Neuronal stem cell (in vitro differentiated cells): ENCODE measurements at regions not wholly inside any gene's neighbourhood (a gene's known extent, or its start where the extent isn't known, plus 50 kb on each side); places are given as distances from the start of the nearest gene placed in this dataset.
A peak's percentile ranks its signal among the peaks of the same experiment; 100 is the strongest.

Source experiments
- DNase-seq: peaks from one replicate; pipeline ENCODE4 v3.0.0-alpha.2; 2013; ENCODE audit warnings: low spot score
- H2AFZ ChIP-seq: one replicate; pipeline ENCODE4 v1.6.1; 2013; ENCODE audit warnings: mild to moderate bottlenecking, low read length, inconsistent platforms
- H2AK5ac ChIP-seq: 2 replicates; pipeline ENCODE4 v1.6.1; 2013; ENCODE audit warnings: low read depth, mild to moderate bottlenecking, inconsistent platforms, low read length, moderate library complexity, mixed read lengths
- H2BK120ac ChIP-seq: 2 replicates; pipeline ENCODE4 v1.6.1; 2013; ENCODE audit warnings: low read depth, mild to moderate bottlenecking, inconsistent platforms, low read length, moderate library complexity, mixed read lengths
- H2BK12ac ChIP-seq: one replicate; pipeline ENCODE4 v1.6.1; 2013; ENCODE audit warnings: low read length, inconsistent platforms
- H2BK15ac ChIP-seq: 2 replicates; pipeline ENCODE4 v1.6.1; 2013; ENCODE audit warnings: mild to moderate bottlenecking, low read length, inconsistent platforms, mixed read lengths
- H2BK5ac ChIP-seq: one replicate; pipeline ENCODE4 v1.6.1; 2013; ENCODE audit warnings: inconsistent platforms, mild to moderate bottlenecking, low read length, moderate library complexity
- H3K14ac ChIP-seq: one replicate; pipeline ENCODE4 v1.6.1; 2013; ENCODE audit warnings: low read length, inconsistent platforms
- H3K18ac ChIP-seq: 2 replicates; pipeline ENCODE4 v1.6.1; 2013; ENCODE audit warnings: low read length, inconsistent platforms
- H3K23ac ChIP-seq: 2 replicates; pipeline ENCODE4 v1.6.1; 2013; ENCODE audit warnings: low read depth, mild to moderate bottlenecking, mixed read lengths, low read length, inconsistent platforms; ENCODE audit not compliant: poor library complexity
- H3K27ac ChIP-seq: replicated peaks from 3 replicates; pipeline ENCODE4 v1.5.1; 2013; ENCODE audit warnings: low read length, inconsistent platforms
- H3K27me3 ChIP-seq, 3 experiments: 2 replicates each; pipeline ENCODE4 v1.6.1; 2013; ENCODE audit warnings: low read length in 3 of 3, mild to moderate bottlenecking in 2 of 3, inconsistent platforms in 1 of 3, low read depth in 1 of 3, mixed read lengths in 1 of 3, moderate library complexity in 1 of 3; ENCODE audit not compliant: control insufficient read depth in 3 of 3, insufficient read depth in 3 of 3
- H3K36me3 ChIP-seq, 2 donors: replicated peaks in 1 of 2; 2 replicates each; pipeline ENCODE4 v1.6.1; 2013; ENCODE audit warnings: low read length in 2 of 2; ENCODE audit not compliant: control insufficient read depth in 2 of 2, insufficient read depth in 2 of 2
- H3K4ac ChIP-seq: 2 replicates; pipeline ENCODE4 v1.6.1; 2013; ENCODE audit warnings: inconsistent platforms, mild to moderate bottlenecking, low read length, moderate library complexity
- H3K4me1 ChIP-seq, 2 donors: 1 replicate in 1 of 2; 2 replicates in 1 of 2; pipeline ENCODE4 v1.6.1; 2013; ENCODE audit warnings: low read length in 2 of 2, low read depth in 1 of 2; ENCODE audit not compliant: control insufficient read depth in 2 of 2, insufficient read depth in 1 of 2
- H3K4me2 ChIP-seq: one replicate; pipeline ENCODE4 v1.6.1; 2013; ENCODE audit warnings: mild to moderate bottlenecking, low read length, inconsistent platforms; ENCODE audit not compliant: insufficient read depth, poor library complexity, severe bottlenecking
- H3K4me3 ChIP-seq, 2 donors: 2 replicates each; pipeline ENCODE4 v1.5.1; 2013; ENCODE audit warnings: low read length in 2 of 2, mild to moderate bottlenecking in 2 of 2, inconsistent platforms in 1 of 2, moderate library complexity in 1 of 2
- H3K79me1 ChIP-seq: one replicate; pipeline ENCODE4 v1.6.1; 2013; ENCODE audit warnings: low read depth, mild to moderate bottlenecking, inconsistent platforms, low read length, moderate library complexity
- H3K9ac ChIP-seq: one replicate; pipeline ENCODE4 v1.6.1; 2013; ENCODE audit warnings: mild to moderate bottlenecking, low read depth, low read length, inconsistent platforms; ENCODE audit not compliant: poor library complexity
- H3K9me3 ChIP-seq, 2 donors: replicated peaks in 1 of 2; 2 replicates each; pipeline versions ENCODE3 to v1.6.1; 2013; ENCODE audit warnings: low read length in 2 of 2, mild to moderate bottlenecking in 2 of 2, inconsistent platforms in 1 of 2, low read depth in 1 of 2, mixed read lengths in 1 of 2, moderate library complexity in 1 of 2; ENCODE audit not compliant: control insufficient read depth in 2 of 2, insufficient read depth in 1 of 2
- H4K8ac ChIP-seq: one replicate; pipeline ENCODE4 v1.6.1; 2013; ENCODE audit warnings: low read depth, mild to moderate bottlenecking, inconsistent platforms, low read length, moderate library complexity
- H4K91ac ChIP-seq: one replicate; pipeline ENCODE4 v1.6.1; 2013; ENCODE audit warnings: low read length, low read depth, mild to moderate bottlenecking, inconsistent platforms; ENCODE audit not compliant: poor library complexity
- WGBS, 2 donors: extraction: QIAGEN DNeasy Blood & Tissue Kit; methylation state at CpG; one replicate each; pipeline ENCODE4 v1.1.7; 2013; ENCODE audit warnings: missing lambda C conversion rate in 2 of 2, mixed read lengths in 1 of 2; ENCODE audit not compliant: insufficient read length in 2 of 2, insufficient replicate concordance in 1 of 2; ENCODE audit errors: extremely low coverage in 2 of 2; 5-methylcytosine and 5-hydroxymethylcytosine counted together

- no peak overlapping the region for H2AK5ac ChIP-seq
- no peak for DNase-seq
- no peak overlapping the region for H2AFZ ChIP-seq
- H2BK12ac ChIP-seq: no peak overlapping the region
- no peak overlapping the region for H3K18ac ChIP-seq
- H3K79me1 ChIP-seq: no peaks in the 10 kb centered on the region
- H3K23ac ChIP-seq: no peak overlapping the region
- H4K8ac ChIP-seq: no peak overlapping the region
- no peak overlapping the region for H3K14ac ChIP-seq
- H3K4me1 ChIP-seq: peaks cover 5 to 25% of the 10 kb centered on the region in 2 donors
- H3K4me3 ChIP-seq: no peak overlapping the region
- no peaks in the 10 kb centered on the region for H3K36me3 ChIP-seq
- H2BK120ac ChIP-seq: no peak overlapping the region
- no peaks in the 10 kb centered on the region for H3K27me3 ChIP-seq
- WGBS, 2 donors: no CpG with 5 or more reads among the region's 1 CpG
- H3K4me2 ChIP-seq: no peak overlapping the region
- no peaks in the 10 kb centered on the region for H3K9me3 ChIP-seq
- H2BK15ac ChIP-seq: no peak overlapping the region
- H3K9ac ChIP-seq: no peak overlapping the region
- no peak overlapping the region for H3K4ac ChIP-seq
- no peak overlapping the region for H3K27ac ChIP-seq
- H2BK5ac ChIP-seq: no peak overlapping the region
- H4K91ac ChIP-seq: no peak overlapping the region
Observed at GRCh38 chr7:108722561-108722960, 152.9 kb downstream of the DNAJB9 start.

- H2BK120ac ChIP-seq: no peak overlapping the region
- H2BK5ac ChIP-seq: no peak overlapping the region
- H3K27ac ChIP-seq: no peak overlapping the region
- H3K9ac ChIP-seq: no peak overlapping the region
- H3K14ac ChIP-seq: no peak overlapping the region
- H4K8ac ChIP-seq: no peak overlapping the region
- no peaks in the 10 kb centered on the region for H3K27me3 ChIP-seq
- no peak overlapping the region for H3K4ac ChIP-seq
- no peaks in the 10 kb centered on the region for H3K36me3 ChIP-seq
- no peak overlapping the region for H4K91ac ChIP-seq
- DNase-seq: peak; percentile 15
- peaks cover 5 to 25% of the 10 kb centered on the region in 2 donors for H3K4me1 ChIP-seq
- no peak overlapping the region for H3K23ac ChIP-seq
- H2BK12ac ChIP-seq: no peak overlapping the region
- no peak overlapping the region for H2AFZ ChIP-seq
- no peaks in the 10 kb centered on the region for H3K79me1 ChIP-seq
- no peaks in the 10 kb centered on the region for H3K9me3 ChIP-seq
- H3K4me3 ChIP-seq: no peak overlapping the region
- no peak overlapping the region for H2BK15ac ChIP-seq
- no CpG with 5 or more reads among the region's 4 CpGs for WGBS, 2 donors
- H2AK5ac ChIP-seq: no peak overlapping the region
- H3K18ac ChIP-seq: no peak overlapping the region
- peak overlapping the region; percentile 38 for H3K4me2 ChIP-seq
Observed at GRCh38 chr7:108723381-108723814, 153.7 kb downstream of the DNAJB9 start.

GRCh38 chr7:108724251-108725100 lies 154.8 kb downstream of the DNAJB9 start:
- Histone ChIP-seq H3K36me3 (no peaks in the 10 kb centered on the region), H2BK15ac (no peak overlapping the region), H3K14ac (no peak overlapping the region), H3K79me1 (no peaks in the 10 kb centered on the region), H3K4me2 (no peak overlapping the region), H3K4me3 (no peak overlapping the region), H2BK120ac (no peak overlapping the region), H3K4ac (no peak overlapping the region), H2AK5ac (no peak overlapping the region), H3K27ac (no peak overlapping the region), H3K9ac (no peak overlapping the region), H3K4me1 (peaks cover 5 to 25% of the 10 kb centered on the region in 2 donors), H2BK5ac (no peak overlapping the region), H3K18ac (no peak overlapping the region), H4K91ac (no peak overlapping the region), H3K9me3 (no peaks in the 10 kb centered on the region), H4K8ac (no peak overlapping the region), H2BK12ac (no peak overlapping the region), H3K23ac (no peak overlapping the region), H2AFZ (peak overlapping the region; percentile 47), H3K27me3 (no peaks in the 10 kb centered on the region)
- DNase-seq: no peak
- no CpG with 5 or more reads among the region's 3 CpGs for WGBS, 2 donors

GRCh38 chr7:108735814-108736213 lies 166.1 kb downstream of the DNAJB9 start:
- Histone ChIP-seq H3K9me3 (no peaks in the 10 kb centered on the region), H4K91ac (no peak overlapping the region), H3K4me2 (no peak overlapping the region), H4K8ac (no peak overlapping the region), H2AK5ac (no peak overlapping the region), H3K27ac (no peak overlapping the region), H3K9ac (no peak overlapping the region), H3K4ac (no peak overlapping the region), H3K36me3 (no peaks in the 10 kb centered on the region), H2BK120ac (no peak overlapping the region), H3K79me1 (no peaks in the 10 kb centered on the region), H2AFZ (no peak overlapping the region), H2BK12ac (no peak overlapping the region), H3K14ac (no peak overlapping the region), H3K4me3 (no peak overlapping the region), H2BK15ac (no peak overlapping the region), H3K23ac (no peak overlapping the region), H3K4me1 (no peaks in the 10 kb centered on the region), H3K18ac (no peak overlapping the region), H3K27me3 (no peaks in the 10 kb centered on the region), H2BK5ac (no peak overlapping the region)
- no peak for DNase-seq
